Thoracic aorta (tissue), 2 donors: ENCODE measurements at regions not wholly inside any gene's neighbourhood (a gene's known extent, or its start where the extent isn't known, plus 50 kb on each side); places are given as distances from the start of the nearest gene placed in this dataset.

ENCODE experiments used
- ATAC-seq: fragments of 150-250 bp; one replicate; pipeline ENCODE4 v1.8.0; 2017; ENCODE audit warnings: low read depth; ENCODE audit not compliant: insufficient number of reproducible peaks, low FRiP score
- DNase-seq: peaks from one replicate; pipeline ENCODE4 v3.0.0-alpha.2; 2020; ENCODE audit warnings: low spot score
- H3K27ac ChIP-seq, 2 donors: fragments of 200-600 bp; sonication (generic); 1 replicate in 1 of 2; 2 replicates in 1 of 2; pipeline ENCODE4 v1.5.1; 2016; ENCODE audit warnings: mild to moderate bottlenecking in 2 of 2, moderate library complexity in 2 of 2
- H3K27me3 ChIP-seq: fragments of 200-600 bp; sonication (generic); replicated peaks from 2 replicates; pipeline ENCODE4 v1.6.0; 2016; ENCODE audit warnings: mild to moderate bottlenecking; ENCODE audit not compliant: insufficient read depth
- H3K36me3 ChIP-seq: fragments of 200-600 bp; sonication (generic); one replicate; pipeline ENCODE4 v1.5.1; 2016
- H3K4me1 ChIP-seq, 2 donors: fragments of 200-600 bp; sonication (generic); 1 replicate in 1 of 2; 2 replicates in 1 of 2; pipeline versions ENCODE4 v1.5.1 to v1.6.0; 2016; ENCODE audit warnings: low read depth in 2 of 2, mild to moderate bottlenecking in 1 of 2; ENCODE audit not compliant: control insufficient read depth in 1 of 2
- H3K4me3 ChIP-seq: fragments of 200-600 bp; sonication (generic); 2 replicates; pipeline ENCODE4 v1.5.1; 2016; ENCODE audit warnings: mild to moderate bottlenecking
- H3K9me3 ChIP-seq: fragments of 200-600 bp; sonication (generic); 2 replicates; pipeline ENCODE4 v1.5.1; 2016
- CTCF ChIP-seq: fragments of 200-600 bp; sonication (generic); IDR thresholded peaks from one replicate; pipeline ENCODE4 v1.5.1; 2019; ENCODE audit warnings: antibody characterized with exemption

GRCh38 chr9:31733166-31733565, 651.3 kb upstream of the ACO1 start:
- ATAC-seq: no peak
- TF ChIP-seq CTCF: no peak
- no peaks in the 10 kb centered on the region for H3K9me3 ChIP-seq
- DNase-seq: no peak
- H3K27ac ChIP-seq: no peak overlapping the region
- no peaks in the 10 kb centered on the region for H3K4me1 ChIP-seq
- H3K4me3 ChIP-seq: no peak overlapping the region
- H3K27me3 ChIP-seq: no peaks in the 10 kb centered on the region
- H3K36me3 ChIP-seq: no peaks in the 10 kb centered on the region

GRCh38 chr9:31736581-31737179, 647.8 kb upstream of the ACO1 start:
- DNase-seq (no peak), ATAC-seq (no peak)
- Histone ChIP-seq H3K9me3 (no peaks in the 10 kb centered on the region), H3K36me3 (no peaks in the 10 kb centered on the region), H3K4me3 (no peak overlapping the region), H3K4me1 (no peaks in the 10 kb centered on the region), H3K27me3 (no peaks in the 10 kb centered on the region), H3K27ac (no peak overlapping the region)
- TF ChIP-seq CTCF: no peak

- H3K4me3 ChIP-seq: no peak overlapping the region
- H3K36me3 ChIP-seq: no peaks in the 10 kb centered on the region
- no peak overlapping the region for H3K27ac ChIP-seq
- H3K9me3 ChIP-seq: no peaks in the 10 kb centered on the region
- ATAC-seq (no peak), DNase-seq (no peak)
- no peaks in the 10 kb centered on the region for H3K4me1 ChIP-seq
- H3K27me3 ChIP-seq: no peaks in the 10 kb centered on the region
- no peak for TF ChIP-seq CTCF
Measured at GRCh38 chr9:31740705-31741104, 643.7 kb upstream of the ACO1 start.

- no peak for ATAC-seq
- Histone ChIP-seq H3K4me3 (no peak overlapping the region), H3K27me3 (no peaks in the 10 kb centered on the region), H3K36me3 (no peaks in the 10 kb centered on the region), H3K9me3 (no peaks in the 10 kb centered on the region), H3K27ac (no peak overlapping the region), H3K4me1 (no peaks in the 10 kb centered on the region)
- no peak for TF ChIP-seq CTCF
- DNase-seq: no peak
Measured at GRCh38 chr9:31744589-31744988, 639.9 kb upstream of the ACO1 start.

GRCh38 chr9:31745468-31745867, 639.0 kb upstream of the ACO1 start:
- H3K36me3 ChIP-seq: no peaks in the 10 kb centered on the region
- no peak overlapping the region for H3K4me3 ChIP-seq
- H3K27ac ChIP-seq: no peak overlapping the region
- DNase-seq: no peak
- H3K27me3 ChIP-seq: no peaks in the 10 kb centered on the region
- H3K4me1 ChIP-seq: no peaks in the 10 kb centered on the region
- H3K9me3 ChIP-seq: no peaks in the 10 kb centered on the region
- no peak for TF ChIP-seq CTCF
- ATAC-seq: no peak
